Activated CD4-positive, alpha-beta T cell treated with anti-CD3 and anti-CD28 coated beads, Interleukin-2, Interleukin-6, amounts not matched to agents 100 ng/mL and 50 ng/mL, durations not matched to agents 16 hours and 8 hours (primary cell): ENCODE measurements at regions not wholly inside any gene's neighbourhood (a gene's known extent, or its start where the extent isn't known, plus 50 kb on each side); places are given as distances from the start of the nearest gene placed in this dataset.

Experiments used
- DNase-seq: peaks from one replicate; pipeline ENCODE4 v3.0.0-alpha.2; 2020

DNA sequence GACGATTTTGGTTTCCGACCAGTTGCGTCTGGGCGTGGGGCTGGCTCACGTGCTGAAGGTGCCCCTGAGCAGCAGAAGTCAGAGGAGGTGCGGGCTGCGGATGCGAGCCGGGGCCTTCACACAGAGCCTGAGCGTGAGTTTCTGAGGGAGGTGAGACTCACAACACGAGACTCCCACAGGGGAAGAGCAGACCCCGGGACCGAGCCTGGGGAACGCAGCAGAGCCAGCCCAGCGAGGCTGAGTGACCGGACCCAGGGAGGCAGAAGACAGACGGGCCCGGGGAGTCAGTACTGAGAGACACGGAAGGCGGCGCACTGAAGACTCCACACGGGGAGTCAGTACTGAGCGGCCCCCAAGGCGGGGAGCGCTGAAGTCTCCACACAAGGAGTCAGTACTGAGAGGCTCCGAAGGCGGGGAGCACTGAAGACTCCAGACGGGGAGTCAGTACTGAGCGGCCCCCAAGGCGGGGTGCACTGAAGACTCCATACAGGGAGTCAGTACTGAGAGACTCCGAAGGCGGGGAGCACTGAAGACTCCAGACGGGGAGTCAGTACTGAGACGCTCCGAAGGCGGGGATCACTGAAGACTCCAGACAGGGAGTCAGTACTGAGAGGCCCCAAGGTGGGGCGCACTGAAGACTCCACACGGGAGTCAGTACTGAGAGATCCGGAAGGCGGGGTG lies 77.8 kb downstream of the DLL1 start:
- no peak for DNase-seq

GRCh38 chr6:170212051-170212756 lies 78.7 kb downstream of the DLL1 start:
- DNase-seq, result no peak

GRCh38 chr6:170211404-170212025 lies 79.4 kb downstream of the DLL1 start:
- DNase-seq, result no peak

DNA sequence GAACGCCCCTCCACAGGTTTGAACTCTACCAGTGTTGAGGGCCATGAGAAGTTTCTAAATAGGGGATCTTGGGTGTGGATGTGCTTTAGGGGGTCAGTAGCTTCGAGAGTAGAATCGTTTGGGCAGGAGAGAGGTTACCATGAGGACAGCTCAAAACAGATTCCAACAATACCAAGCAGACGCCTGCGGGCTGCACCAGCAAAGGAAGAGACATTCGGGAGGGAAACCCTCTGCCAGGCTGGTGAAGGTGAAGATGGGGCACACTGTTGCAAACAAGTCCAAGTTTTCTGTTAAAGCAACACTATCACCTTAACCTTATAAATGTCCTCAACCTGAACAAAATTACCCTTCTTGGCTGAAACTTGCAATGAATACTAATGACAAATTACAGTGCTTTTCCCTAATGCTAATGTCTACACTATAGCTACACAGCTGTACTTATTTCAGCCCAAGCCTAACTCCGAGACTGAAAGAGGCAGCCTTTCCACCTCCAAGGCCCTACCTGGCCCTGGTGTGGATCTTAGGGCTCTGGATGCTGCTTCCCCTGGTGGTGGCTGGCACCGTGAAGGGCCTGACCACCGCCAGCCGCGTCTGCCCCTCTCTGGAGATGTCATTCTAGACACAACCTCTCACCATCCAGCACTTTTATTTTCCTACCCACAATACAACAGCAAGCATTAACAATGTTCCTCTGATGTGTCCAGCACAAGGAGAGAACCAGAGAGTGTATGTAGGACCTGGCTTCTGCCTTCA lies 80.1 kb downstream of the DLL1 start:
- DNase-seq, result no peak

GRCh38 chr6:170210026-170210390 lies 80.9 kb downstream of the DLL1 start:
- no peak for DNase-seq

DNA sequence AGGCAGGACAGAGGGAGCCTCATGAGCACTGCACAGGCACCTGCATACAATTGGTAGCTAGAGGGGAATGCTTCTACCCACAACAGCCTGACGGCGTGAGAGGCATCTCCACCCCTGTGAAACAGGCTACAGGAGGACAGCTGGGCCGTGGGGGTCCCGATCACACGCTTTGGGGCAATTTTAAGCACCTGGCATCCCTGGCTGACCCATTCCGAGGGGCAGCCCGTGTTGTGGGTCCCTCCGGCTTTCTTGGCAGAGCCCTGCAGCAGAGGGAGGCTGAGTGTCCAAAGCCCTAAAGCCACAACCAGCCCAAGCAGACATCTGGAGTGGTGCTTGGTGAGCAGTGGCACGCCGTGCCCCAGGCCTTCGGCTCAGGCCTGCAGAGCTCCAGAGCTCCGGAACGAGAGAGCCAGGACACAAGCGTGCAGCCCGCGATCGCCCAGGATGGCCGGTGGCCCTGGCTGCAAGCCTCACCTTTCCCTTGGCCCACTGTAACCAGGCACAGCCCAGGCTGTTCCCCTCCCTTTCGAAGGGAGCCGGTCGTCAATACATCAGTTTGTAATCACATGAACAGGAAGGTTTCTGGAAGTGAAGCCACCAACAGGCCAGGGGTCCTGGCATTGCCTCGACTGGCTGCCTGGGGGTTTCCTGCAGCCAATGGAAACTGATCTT lies 81.4 kb downstream of the DLL1 start:
- no peak for DNase-seq

- DNase-seq, result no peak
Observed at GRCh38 chr6:170208651-170209353, 82.1 kb downstream of the DLL1 start.

DNA sequence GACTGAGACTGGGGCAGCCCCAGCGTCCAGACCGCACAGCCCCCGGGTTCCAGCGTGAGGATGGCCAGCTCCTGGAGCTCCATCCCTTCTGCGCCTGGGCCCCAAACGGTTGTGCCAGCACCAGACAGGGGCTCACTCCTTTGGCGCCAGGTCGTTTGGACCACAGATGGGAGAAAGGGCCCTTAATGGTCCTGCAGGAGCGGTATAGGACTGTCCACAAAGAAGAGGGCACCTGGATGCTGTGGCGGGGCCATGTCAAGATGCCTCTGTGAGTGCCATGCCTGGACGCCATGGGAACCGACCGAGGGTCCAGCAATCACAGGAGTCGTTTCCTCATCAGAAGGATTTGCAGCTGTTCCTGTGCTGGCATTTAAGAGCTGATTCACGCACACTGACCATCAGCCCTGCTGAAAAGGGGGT lies 82.7 kb downstream of the DLL1 start:
- DNase-seq, result no peak

- DNase-seq, result no peak
Observed at GRCh38 chr6:170207586-170208181, 83.2 kb downstream of the DLL1 start.

DNA sequence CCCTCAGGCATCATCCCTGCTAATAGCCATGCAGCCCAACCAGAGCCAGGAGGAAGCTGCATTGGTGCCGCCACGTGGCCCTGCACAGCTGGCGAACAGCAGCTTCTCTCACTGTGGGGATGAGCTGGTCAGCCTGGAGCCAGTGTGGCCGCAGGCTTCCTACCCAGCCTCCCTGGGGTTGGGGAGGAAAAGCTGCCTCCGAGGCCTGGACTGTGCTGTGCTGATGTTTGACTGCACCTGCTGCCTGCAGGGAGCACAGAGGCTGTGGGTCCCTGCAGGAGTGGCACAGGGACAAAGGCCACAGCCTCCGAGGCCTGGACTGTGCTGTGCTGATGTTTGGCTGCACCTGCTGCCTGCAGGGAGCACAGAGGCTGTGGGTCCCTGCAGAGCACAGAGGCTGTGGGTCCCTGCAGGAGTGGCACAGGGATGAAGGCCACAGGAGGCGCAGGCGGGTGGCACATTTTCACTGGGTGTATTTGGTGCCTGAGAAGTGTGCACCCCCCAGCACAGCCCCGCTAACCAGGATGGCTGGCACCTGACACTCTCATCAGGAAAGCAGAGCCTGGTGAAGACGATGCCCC lies 83.9 kb downstream of the DLL1 start:
- DNase-seq, result no peak

GRCh38 chr6:170206317-170206621 lies 84.6 kb downstream of the DLL1 start:
- no peak for DNase-seq

DNA sequence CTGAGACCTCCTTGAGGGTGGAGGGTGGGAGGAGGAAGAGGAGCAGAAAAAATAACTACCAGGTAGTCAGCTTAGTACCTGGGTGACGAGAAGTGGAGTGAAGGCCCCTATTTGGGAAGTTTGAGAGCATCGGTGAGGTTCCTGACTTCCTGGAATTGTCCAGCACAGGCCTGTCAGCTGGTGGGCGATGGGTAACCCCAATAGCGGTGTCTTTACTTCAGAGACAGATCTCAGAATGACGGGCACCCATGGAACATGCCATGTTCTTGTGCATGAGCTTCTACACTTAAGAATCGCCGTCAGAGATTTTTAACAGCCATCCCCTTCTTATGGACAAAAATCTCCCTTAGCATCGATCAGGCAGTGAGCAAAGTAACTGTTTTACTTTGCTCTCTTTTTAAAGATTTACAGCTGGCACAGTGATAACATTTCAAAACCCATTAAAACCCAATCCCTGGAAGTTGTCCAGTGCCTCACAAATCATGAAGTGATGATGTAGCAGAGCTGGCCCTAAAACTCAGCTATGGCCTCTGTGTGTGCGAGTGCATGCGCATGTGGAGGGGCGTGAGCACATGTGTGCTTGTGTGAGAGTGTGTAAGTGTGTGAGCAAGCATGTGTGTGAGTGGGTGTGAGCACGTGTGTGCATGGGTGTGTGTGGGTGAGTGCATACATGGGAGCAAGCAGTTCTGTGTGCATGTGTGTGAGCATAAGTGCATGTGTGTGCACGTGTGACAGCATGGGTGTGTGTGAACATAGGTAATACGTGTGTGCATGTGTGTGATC lies 85.2 kb downstream of the DLL1 start:
- DNase-seq, result no peak

DNA sequence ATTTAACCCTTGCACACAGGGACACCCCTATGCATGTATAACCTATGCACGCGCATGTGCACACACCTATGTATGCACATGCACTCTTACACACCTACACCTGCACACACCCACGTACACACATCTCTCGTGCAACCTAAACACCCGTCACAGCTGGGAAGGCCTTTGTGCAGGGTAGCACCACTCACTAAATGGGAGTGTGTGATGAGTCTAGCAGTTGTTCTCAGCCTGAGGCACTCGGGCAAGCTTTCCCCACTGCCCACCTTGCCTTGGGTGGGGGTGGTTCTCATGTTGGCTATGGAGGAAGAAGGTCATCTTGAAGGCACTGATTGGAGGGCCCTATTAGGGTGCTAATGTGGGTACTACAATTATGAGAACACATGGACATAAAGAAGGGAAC lies 85.8 kb downstream of the DLL1 start:
- no peak for DNase-seq

- DNase-seq, result no peak
Observed at GRCh38 chr6:170203212-170203611, 87.7 kb downstream of the DLL1 start.

GRCh38 chr6:170202416-170203135 lies 88.3 kb downstream of the DLL1 start:
- DNase-seq, result no peak

GRCh38 chr6:170201361-170201760 lies 89.5 kb downstream of the DLL1 start:
- no peak for DNase-seq

DNA sequence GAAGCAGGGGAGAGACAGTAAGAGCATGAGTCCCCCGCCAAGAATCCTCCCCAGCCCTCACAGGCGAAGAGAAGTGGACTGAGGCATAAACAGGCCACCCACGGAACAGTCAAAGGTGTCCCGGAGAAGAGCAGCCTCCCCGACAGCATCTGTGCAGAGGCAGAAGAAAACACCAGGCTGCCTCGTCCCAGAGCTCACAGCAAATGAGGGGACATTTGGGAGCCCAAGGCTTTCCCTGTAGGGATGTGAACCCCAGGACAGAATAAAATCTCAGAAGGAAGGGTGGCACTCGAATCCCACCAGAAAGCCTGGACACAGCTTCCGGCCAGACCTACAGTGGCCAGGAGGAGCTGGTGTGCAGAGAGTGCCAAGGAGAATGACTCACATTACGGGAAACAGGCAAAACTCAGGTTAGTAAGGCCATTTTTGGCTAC lies 90.4 kb downstream of the DLL1 start:
- DNase-seq, result no peak

GRCh38 chr6:170199716-170200115 lies 91.2 kb downstream of the DLL1 start:
- no peak for DNase-seq

DNA sequence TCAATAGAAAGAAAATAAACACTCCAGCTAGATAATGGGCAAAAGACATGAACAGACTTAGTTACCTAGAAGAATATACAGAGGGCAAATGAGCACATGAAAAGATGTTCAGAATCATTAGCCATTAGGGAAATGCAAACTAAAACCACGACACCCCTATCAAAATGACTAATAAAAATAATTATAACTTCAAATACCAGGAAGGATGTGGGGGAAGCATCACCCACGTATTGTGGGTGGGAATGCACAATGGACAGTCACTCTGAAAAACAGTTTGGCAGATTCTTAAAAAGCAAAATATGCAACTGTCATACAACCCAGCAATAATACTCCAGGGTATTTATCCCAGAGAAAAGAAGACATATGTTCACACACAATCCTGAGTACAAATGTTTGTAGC lies 92.6 kb downstream of the DLL1 start:
- no peak for DNase-seq

DNA sequence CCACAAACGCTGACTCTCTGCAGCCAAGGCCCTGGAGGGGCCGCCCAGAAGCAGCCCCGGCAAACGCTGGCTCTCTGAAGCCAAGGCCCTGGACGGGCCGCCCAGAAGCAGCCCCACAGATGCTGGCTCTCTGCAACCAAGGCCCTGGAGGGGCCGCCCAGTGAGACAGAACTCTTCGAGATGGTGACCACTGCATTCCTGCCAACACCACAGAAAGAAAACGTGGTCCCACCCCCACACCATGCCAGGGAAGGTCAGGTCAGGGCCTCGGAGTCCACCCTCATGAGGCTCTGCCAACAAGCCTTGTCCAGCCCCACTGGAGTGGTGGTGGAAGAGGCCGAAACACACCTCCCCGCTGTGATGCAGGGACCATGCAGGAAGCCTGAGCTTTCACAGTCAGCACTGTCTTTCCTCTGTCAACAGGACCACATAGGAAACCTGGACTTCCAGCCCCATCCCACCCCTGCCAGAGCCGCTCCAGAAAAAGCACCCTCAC lies 97.5 kb downstream of the DLL1 start:
- no peak for DNase-seq
